Breast epithelium (tissue), 3 donors: ENCODE measurements at regions not wholly inside any gene's neighbourhood (a gene's known extent, or its start where the extent isn't known, plus 50 kb on each side); places are given as distances from the start of the nearest gene placed in this dataset.

Experiments
- CTCF ChIP-seq, 3 donors: fragments of 450-650 bp; IDR thresholded peaks; one replicate each; pipeline ENCODE4 v1.5.1; 2016 to 2017; ENCODE audit warnings: antibody characterized with exemption in 3 of 3, mild to moderate bottlenecking in 3 of 3, moderate library complexity in 3 of 3
- POLR2A ChIP-seq: fragments of 450-650 bp; IDR thresholded peaks from one replicate; pipeline ENCODE4 v1.6.1; 2016; ENCODE audit warnings: antibody characterized with exemption, mild to moderate bottlenecking, moderate library complexity
- POLR2AphosphoS5 ChIP-seq, 3 donors: sonication (generic); formaldehyde crosslinking; IDR thresholded peaks; one replicate each; pipeline ENCODE4 v1.6.1; 2017; ENCODE audit warnings: antibody characterized with exemption in 3 of 3

DNA sequence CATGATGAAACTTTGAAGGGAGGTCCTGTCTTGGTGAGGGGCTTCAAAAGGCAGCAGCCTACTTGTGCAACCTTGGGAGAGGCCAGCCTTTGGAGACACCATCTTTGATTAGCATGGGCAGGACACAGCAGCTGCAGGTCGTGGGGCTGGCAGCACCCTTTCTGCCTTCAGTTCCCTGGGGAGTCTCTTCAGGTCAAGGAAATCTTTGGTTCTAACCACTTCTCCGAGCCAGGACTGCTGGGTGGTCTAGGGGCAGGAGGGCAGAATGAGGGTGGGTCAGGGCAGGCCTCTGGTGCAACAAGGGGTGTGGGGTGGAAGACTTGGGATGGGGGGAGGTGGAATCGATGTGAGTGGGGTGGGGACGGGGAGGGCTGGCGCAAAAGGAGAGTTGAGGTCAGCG, 269.7 kb downstream of the FOXD2 start:
- TF ChIP-seq CTCF (IDR thresholded peaks at IDR 0.05) (no peak), POLR2AphosphoS5 (IDR thresholded peaks at IDR 0.05) (no peak), POLR2A (no peak)
